Kidney (tissue), 13 donors: ENCODE measurements at regions not wholly inside any gene's neighbourhood (a gene's known extent, or its start where the extent isn't known, plus 50 kb on each side); places are given as distances from the start of the nearest gene placed in this dataset.
A peak's percentile ranks its signal among the peaks of the same experiment; 100 is the strongest.

Experiments
- DNase-seq, 5 donors: peaks; one replicate each; pipeline ENCODE4 v3.0.0-alpha.2; 2013 to 2020
- FAIRE-seq: peaks from 2 replicates; lab custom pipeline; 2012; peaks lifted over from hg19 to GRCh38; lab: Jason Lieb, UNC
- H3K27ac ChIP-seq, 2 donors: one replicate each; pipeline ENCODE4 v1.7.0; 2013; ENCODE audit warnings: low read depth in 2 of 2, low read length in 2 of 2, inconsistent platforms in 1 of 2
- H3K27me3 ChIP-seq: one replicate; pipeline ENCODE4 v1.7.1; 2013; ENCODE audit warnings: low read length, inconsistent platforms; ENCODE audit not compliant: control insufficient read depth, insufficient read depth
- H3K36me3 ChIP-seq, 3 donors: one replicate each; pipeline versions ENCODE4 v1.7.0 to v1.7.1; 2013; ENCODE audit warnings: low read length in 3 of 3, control low read depth in 1 of 3, inconsistent platforms in 1 of 3; ENCODE audit not compliant: insufficient read depth in 3 of 3, control insufficient read depth in 2 of 3
- H3K4me1 ChIP-seq, 3 donors: one replicate each; pipeline versions ENCODE4 v1.7.0 to v1.7.1; 2013; ENCODE audit warnings: low read length in 3 of 3, inconsistent platforms in 1 of 3, low read depth in 1 of 3; ENCODE audit not compliant: control insufficient read depth in 2 of 3, insufficient read depth in 2 of 3
- H3K4me3 ChIP-seq, 3 donors: one replicate each; pipeline versions ENCODE4 v1.7.0 to v1.8.1; 2013; ENCODE audit warnings: low read length in 3 of 3, control low read depth in 1 of 3, inconsistent platforms in 1 of 3
- H3K9ac ChIP-seq, 3 donors: one replicate each; pipeline versions ENCODE4 v1.7.0 to v1.7.1; 2013; ENCODE audit warnings: low read length in 3 of 3, control low read depth in 1 of 3, inconsistent platforms in 1 of 3
- H3K9me3 ChIP-seq, 3 donors: one replicate each; pipeline versions ENCODE4 v1.7.0 to v1.7.1; 2013; ENCODE audit warnings: low read length in 3 of 3, control low read depth in 1 of 3, inconsistent platforms in 1 of 3; ENCODE audit not compliant: control insufficient read depth in 2 of 3, insufficient read depth in 1 of 3
- CTCF ChIP-seq: IDR thresholded peaks from 3 replicates; pipeline ENCODE4 v1.5.1; 2012; ENCODE audit warnings: mild to moderate bottlenecking, moderate library complexity, borderline replicate concordance; ENCODE audit not compliant: insufficient read depth; ENCODE audit errors: extremely low read depth
- intact Hi-C: fragments of 100-400 bp; cut with DNase I; formaldehyde crosslinking; loops from one replicate; pipeline ENCODE4 v1.11.1; 2022
- donor health status: control.
- donor health status: control.
- donor health status: control.
- donor health status: control.
- donor health status: control.
- donor health status: DM: yes; HTN: yes; CAD: no.
- donor health status: Normal renal cell carcinoma (clear cell type).

GRCh38 chr2:221876016-221876415 lies 303.9 kb upstream of the EPHA4 start:
- Histone ChIP-seq H3K27me3 (no peaks in the 10 kb centered on the region), H3K9ac (no peak overlapping the region), H3K36me3 (no peaks in the 10 kb centered on the region), H3K9me3 (peaks cover 0 to 4% (median 0%) of the 10 kb centered on the region in 3 donors), H3K4me3 (no peak overlapping the region), H3K27ac (no peak overlapping the region), H3K4me1 (no peaks in the 10 kb centered on the region)
- TF ChIP-seq CTCF: no peak
- no peak for FAIRE-seq
- no peak for DNase-seq
- intact Hi-C loops: no loop called here

- no peak for FAIRE-seq
- Histone ChIP-seq H3K36me3 (no peaks in the 10 kb centered on the region), H3K4me1 (no peaks in the 10 kb centered on the region), H3K4me3 (no peak overlapping the region), H3K27me3 (no peaks in the 10 kb centered on the region), H3K27ac (no peak overlapping the region), H3K9ac (no peak overlapping the region), H3K9me3 (peaks cover 0 to 4% (median 0%) of the 10 kb centered on the region in 3 donors)
- TF ChIP-seq CTCF: no peak
- DNase-seq: no peak
- intact Hi-C loops: no loop called here
These were observed 302.3 kb upstream of the EPHA4 start for GRCh38 chr2:221874444-221874843.

- no peak overlapping the region for H3K27ac ChIP-seq
- no peak for FAIRE-seq
- DNase-seq: no peak
- H3K36me3 ChIP-seq: no peaks in the 10 kb centered on the region
- H3K4me3 ChIP-seq: no peak overlapping the region
- no peak for TF ChIP-seq CTCF
- H3K9me3 ChIP-seq: no peaks in the 10 kb centered on the region
- H3K27me3 ChIP-seq: no peaks in the 10 kb centered on the region
- H3K9ac ChIP-seq: no peak overlapping the region
- no peaks in the 10 kb centered on the region for H3K4me1 ChIP-seq
- intact Hi-C loops: no loop called here
These were observed 285.6 kb upstream of the EPHA4 start for GRCh38 chr2:221857719-221858118.

GRCh38 chr2:221853297-221853696 lies 281.2 kb upstream of the EPHA4 start:
- DNase-seq: peak in 2 of 5 donors; percentile 5 to 18
- Histone ChIP-seq H3K9ac (no peak overlapping the region), H3K27me3 (no peaks in the 10 kb centered on the region), H3K4me1 (no peaks in the 10 kb centered on the region), H3K4me3 (no peak overlapping the region), H3K36me3 (no peaks in the 10 kb centered on the region), H3K9me3 (no peaks in the 10 kb centered on the region), H3K27ac (no peak overlapping the region)
- no peak for FAIRE-seq
- intact Hi-C loops: no loop called here
- TF ChIP-seq CTCF: no peak
